ENCODE measurements at regions not wholly inside any gene's neighbourhood (a gene's known extent, or its start where the extent isn't known, plus 50 kb on each side); places are given as distances from the start of the nearest gene placed in this dataset.

DNA sequence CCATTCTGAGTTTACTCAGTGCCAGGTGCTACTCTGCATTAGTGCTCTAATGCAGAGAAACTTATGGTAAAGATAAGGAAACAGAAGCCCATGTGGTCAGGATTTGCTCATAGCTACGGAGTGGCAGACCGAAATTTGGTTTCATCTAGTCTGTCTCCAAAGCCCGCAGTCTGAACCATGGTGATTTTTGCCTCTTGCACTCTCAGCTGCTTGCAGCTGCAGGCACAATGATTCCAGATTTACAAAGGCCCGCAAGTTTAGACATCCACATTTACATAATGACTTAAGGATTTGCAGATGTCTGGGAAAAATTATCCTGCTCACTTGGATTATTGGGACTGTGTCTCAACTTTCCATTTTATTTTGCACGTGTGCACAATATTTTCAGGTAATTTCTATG is 161.3 kb upstream of the KCNJ6 start:
- Histone ChIP-seq H3K9me3 (ENCODE audit: control insufficient read depth in 4 of 4, insufficient read depth in 3 of 4, low read length in 3 of 4) (peaks cover 0 to 5% (median 1%) of the 10 kb centered on the region in 4 donors), H3K4me1 (ENCODE audit: control insufficient read depth in 5 of 5, insufficient read depth in 5 of 5, low read length in 5 of 5) (peaks cover 0 to 6% (median 0%) of the 10 kb centered on the region in 5 donors), H3K36me3 (ENCODE audit: control insufficient read depth in 4 of 4, insufficient read depth in 4 of 4, low read length in 4 of 4) (no peaks in the 10 kb centered on the region), H3K9ac (ENCODE audit: insufficient read depth in 1 of 2, low read length in 2 of 2) (no peak overlapping the region), H3K27me3 (ENCODE audit: control insufficient read depth in 3 of 3, insufficient read depth in 3 of 3, low read length in 2 of 3) (no peaks in the 10 kb centered on the region), H3K27ac (ENCODE audit: low read depth in 1 of 2, low read length in 1 of 2) (no peak overlapping the region), H3K4me3 (no peak overlapping the region)
- TF ChIP-seq, protein P1, sequence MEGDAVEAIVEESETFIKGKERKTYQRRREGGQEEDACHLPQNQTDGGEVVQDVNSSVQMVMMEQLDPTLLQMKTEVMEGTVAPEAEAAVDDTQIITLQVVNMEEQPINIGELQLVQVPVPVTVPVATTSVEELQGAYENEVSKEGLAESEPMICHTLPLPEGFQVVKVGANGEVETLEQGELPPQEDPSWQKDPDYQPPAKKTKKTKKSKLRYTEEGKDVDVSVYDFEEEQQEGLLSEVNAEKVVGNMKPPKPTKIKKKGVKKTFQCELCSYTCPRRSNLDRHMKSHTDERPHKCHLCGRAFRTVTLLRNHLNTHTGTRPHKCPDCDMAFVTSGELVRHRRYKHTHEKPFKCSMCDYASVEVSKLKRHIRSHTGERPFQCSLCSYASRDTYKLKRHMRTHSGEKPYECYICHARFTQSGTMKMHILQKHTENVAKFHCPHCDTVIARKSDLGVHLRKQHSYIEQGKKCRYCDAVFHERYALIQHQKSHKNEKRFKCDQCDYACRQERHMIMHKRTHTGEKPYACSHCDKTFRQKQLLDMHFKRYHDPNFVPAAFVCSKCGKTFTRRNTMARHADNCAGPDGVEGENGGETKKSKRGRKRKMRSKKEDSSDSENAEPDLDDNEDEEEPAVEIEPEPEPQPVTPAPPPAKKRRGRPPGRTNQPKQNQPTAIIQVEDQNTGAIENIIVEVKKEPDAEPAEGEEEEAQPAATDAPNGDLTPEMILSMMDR (IDR thresholded peaks at IDR 0.05; ENCODE audit: control extremely low read depth, extremely low read depth) = no peak
- no peak for ATAC-seq (ENCODE audit: insufficient read depth, low FRiP score)
- 80 to 90% methylated on average over 5 of the region's 5 CpGs for WGBS, 2 donors
- DNase-seq = peak in 2 of 3 donors; percentile 5 to 33

DNA sequence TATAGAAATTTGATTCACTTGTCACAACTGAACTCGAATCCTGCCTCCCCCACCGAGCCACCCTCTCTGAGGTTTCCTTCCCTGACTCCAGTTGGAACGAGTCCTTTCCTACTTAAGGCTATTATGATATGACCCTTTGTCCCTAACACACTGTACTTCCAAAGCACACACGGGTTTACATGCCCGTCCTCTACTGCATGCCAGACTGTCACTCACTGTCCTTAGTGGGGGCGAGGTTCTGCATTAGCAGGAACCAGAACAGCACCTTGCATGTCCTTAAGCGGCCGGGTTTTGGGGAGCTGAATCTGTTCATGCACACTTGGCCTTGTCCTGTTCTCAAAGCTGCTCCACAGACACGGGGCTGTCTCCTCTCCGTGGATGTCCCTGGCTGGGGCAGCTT is 164.6 kb upstream of the KCNJ6 start:
- peaks cover 0 to 6% (median 0%) of the 10 kb centered on the region in 5 donors for H3K4me1 ChIP-seq (ENCODE audit: control insufficient read depth in 5 of 5, insufficient read depth in 5 of 5, low read length in 5 of 5)
- H3K27me3 ChIP-seq (ENCODE audit: control insufficient read depth in 3 of 3, insufficient read depth in 3 of 3, low read length in 2 of 3) = peaks cover 0 to 2% (median 0%) of the 10 kb centered on the region in 3 donors
- no peaks in the 10 kb centered on the region for H3K9me3 ChIP-seq (ENCODE audit: control insufficient read depth in 4 of 4, insufficient read depth in 3 of 4, low read length in 3 of 4)
- no peaks in the 10 kb centered on the region for H3K36me3 ChIP-seq (ENCODE audit: control insufficient read depth in 4 of 4, insufficient read depth in 4 of 4, low read length in 4 of 4)
- 77 to 81% methylated on average over 10 of the region's 10 CpGs for WGBS, 2 donors
- H3K9ac ChIP-seq (ENCODE audit: insufficient read depth in 1 of 2, low read length in 2 of 2) = no peak overlapping the region
- no peak for DNase-seq
- TF ChIP-seq, protein P1 (IDR thresholded peaks at IDR 0.05; ENCODE audit: control extremely low read depth, extremely low read depth) = no peak
- H3K27ac ChIP-seq (ENCODE audit: low read depth in 1 of 2, low read length in 1 of 2) = no peak overlapping the region
- ATAC-seq (ENCODE audit: insufficient read depth, low FRiP score) = no peak
- H3K4me3 ChIP-seq = no peak overlapping the region

DNA sequence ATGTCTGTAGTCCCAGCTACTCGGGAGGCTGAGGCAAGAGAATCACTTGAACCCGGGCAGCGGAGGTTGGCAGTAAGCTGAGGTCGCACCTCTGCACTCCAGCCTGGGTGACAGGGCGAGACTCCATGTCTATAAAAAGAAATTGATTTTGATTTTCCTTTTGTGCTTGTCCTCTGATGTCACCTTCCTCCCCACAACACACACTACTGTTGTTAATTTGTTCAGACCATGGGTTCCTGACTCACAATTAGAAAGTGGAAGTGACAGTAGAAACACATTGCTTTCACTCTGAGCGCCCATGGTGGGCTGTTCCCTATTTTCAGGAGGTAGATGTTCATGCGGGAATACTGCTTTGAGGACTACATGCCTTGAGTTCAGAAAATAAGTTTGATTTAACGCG is 165.5 kb upstream of the KCNJ6 start:
- Histone ChIP-seq H3K4me1 (ENCODE audit: control insufficient read depth in 5 of 5, insufficient read depth in 5 of 5, low read length in 5 of 5) (peaks cover 0 to 6% (median 0%) of the 10 kb centered on the region in 5 donors), H3K36me3 (ENCODE audit: control insufficient read depth in 4 of 4, insufficient read depth in 4 of 4, low read length in 4 of 4) (no peaks in the 10 kb centered on the region), H3K27ac (ENCODE audit: low read depth in 1 of 2, low read length in 1 of 2) (no peak overlapping the region), H3K4me3 (no peak overlapping the region), H3K9ac (ENCODE audit: insufficient read depth in 1 of 2, low read length in 2 of 2) (no peak overlapping the region), H3K27me3 (ENCODE audit: control insufficient read depth in 3 of 3, insufficient read depth in 3 of 3, low read length in 2 of 3) (peaks cover 0 to 2% (median 0%) of the 10 kb centered on the region in 3 donors), H3K9me3 (ENCODE audit: control insufficient read depth in 4 of 4, insufficient read depth in 3 of 4, low read length in 3 of 4) (no peaks in the 10 kb centered on the region)
- DNase-seq (no peak), ATAC-seq (ENCODE audit: insufficient read depth, low FRiP score) (no peak)
- 91 to 92% methylated on average over 9 of the region's 9 CpGs for WGBS, 2 donors
- TF ChIP-seq, protein P1 (IDR thresholded peaks at IDR 0.05; ENCODE audit: control extremely low read depth, extremely low read depth) = no peak

DNA sequence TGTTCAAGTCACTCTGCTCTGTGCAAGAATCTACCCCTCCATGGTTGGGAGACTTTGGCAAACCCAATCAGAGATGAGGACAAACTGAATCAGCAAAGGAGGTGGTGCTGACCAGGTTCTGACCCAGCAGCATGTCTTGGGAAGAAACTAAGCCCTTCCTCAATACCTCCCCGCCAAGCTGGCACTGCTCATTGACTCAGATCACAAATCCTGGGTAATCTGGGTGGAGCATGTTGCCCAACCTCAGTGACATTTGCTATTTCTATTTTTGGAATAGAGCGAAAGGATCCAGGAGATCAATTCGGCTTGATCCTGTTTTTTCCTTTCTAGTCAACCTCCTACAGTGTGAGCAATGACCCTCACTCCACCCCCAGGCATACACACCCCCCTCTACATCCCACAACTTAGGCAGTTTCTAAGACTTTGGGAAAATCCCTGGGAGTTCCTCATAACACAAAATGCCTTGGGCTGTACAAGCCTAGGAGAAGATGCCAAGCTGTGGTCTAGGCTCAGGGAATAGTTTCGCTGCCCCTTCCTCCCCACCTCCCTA is 166.8 kb upstream of the KCNJ6 start:
- Histone ChIP-seq H3K36me3 (ENCODE audit: control insufficient read depth in 4 of 4, insufficient read depth in 4 of 4, low read length in 4 of 4) (no peaks in the 10 kb centered on the region), H3K4me3 (no peak overlapping the region), H3K27ac (ENCODE audit: low read depth in 1 of 2, low read length in 1 of 2) (no peak overlapping the region), H3K9me3 (ENCODE audit: control insufficient read depth in 4 of 4, insufficient read depth in 3 of 4, low read length in 3 of 4) (no peaks in the 10 kb centered on the region), H3K27me3 (ENCODE audit: control insufficient read depth in 3 of 3, insufficient read depth in 3 of 3, low read length in 2 of 3) (peaks cover 0 to 2% (median 0%) of the 10 kb centered on the region in 3 donors), H3K9ac (ENCODE audit: insufficient read depth in 1 of 2, low read length in 2 of 2) (no peak overlapping the region), H3K4me1 (ENCODE audit: control insufficient read depth in 5 of 5, insufficient read depth in 5 of 5, low read length in 5 of 5) (peaks cover 0 to 5% (median 0%) of the 10 kb centered on the region in 5 donors)
- 78 to 88% methylated on average over 4 of the region's 4 CpGs for WGBS, 2 donors
- ATAC-seq (ENCODE audit: insufficient read depth, low FRiP score) (no peak), DNase-seq (no peak)
- TF ChIP-seq, protein P1 (IDR thresholded peaks at IDR 0.05; ENCODE audit: control extremely low read depth, extremely low read depth) = no peak

Data from lung (tissue), 11 donors.